ENCODE measurements at regions not wholly inside any gene's neighbourhood (a gene's known extent, or its start where the extent isn't known, plus 50 kb on each side); places are given as distances from the start of the nearest gene placed in this dataset.

- Histone ChIP-seq H3K9me3 (no peaks in the 10 kb centered on the region), H3K27me3 (no peaks in the 10 kb centered on the region)
Measured at GRCh38 chr4:27910227-27910626, 1049.6 kb downstream of the STIM2 start.

DNA sequence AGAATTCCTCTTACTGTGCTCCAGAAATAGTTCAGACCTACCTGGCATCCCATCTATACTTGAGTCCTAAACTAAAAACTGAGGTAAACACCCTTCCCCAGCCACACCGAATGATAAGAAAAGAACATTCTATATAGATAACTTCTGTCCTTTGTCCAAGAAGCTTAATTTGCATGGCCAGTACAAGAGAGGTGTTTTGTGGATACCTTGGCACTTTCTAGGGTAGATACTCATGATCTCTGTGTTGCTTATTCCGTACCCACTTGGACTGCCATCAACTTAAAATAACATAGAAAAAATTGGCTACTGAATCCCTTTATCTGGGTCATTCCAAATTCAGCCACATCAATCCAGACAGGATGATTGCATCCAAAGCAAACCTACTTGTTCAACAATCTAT, 1050.4 kb downstream of the STIM2 start:
- Histone ChIP-seq H3K4me3 (no peak overlapping the region), H3K4me1 (no peaks in the 10 kb centered on the region), H3K27ac (no peak overlapping the region), H3K9me3 (no peaks in the 10 kb centered on the region), H3K27me3 (no peaks in the 10 kb centered on the region), H3K36me3 (no peaks in the 10 kb centered on the region)
- intact Hi-C loops (cut with DNase I) = no loop called here
- TF ChIP-seq, protein P1, sequence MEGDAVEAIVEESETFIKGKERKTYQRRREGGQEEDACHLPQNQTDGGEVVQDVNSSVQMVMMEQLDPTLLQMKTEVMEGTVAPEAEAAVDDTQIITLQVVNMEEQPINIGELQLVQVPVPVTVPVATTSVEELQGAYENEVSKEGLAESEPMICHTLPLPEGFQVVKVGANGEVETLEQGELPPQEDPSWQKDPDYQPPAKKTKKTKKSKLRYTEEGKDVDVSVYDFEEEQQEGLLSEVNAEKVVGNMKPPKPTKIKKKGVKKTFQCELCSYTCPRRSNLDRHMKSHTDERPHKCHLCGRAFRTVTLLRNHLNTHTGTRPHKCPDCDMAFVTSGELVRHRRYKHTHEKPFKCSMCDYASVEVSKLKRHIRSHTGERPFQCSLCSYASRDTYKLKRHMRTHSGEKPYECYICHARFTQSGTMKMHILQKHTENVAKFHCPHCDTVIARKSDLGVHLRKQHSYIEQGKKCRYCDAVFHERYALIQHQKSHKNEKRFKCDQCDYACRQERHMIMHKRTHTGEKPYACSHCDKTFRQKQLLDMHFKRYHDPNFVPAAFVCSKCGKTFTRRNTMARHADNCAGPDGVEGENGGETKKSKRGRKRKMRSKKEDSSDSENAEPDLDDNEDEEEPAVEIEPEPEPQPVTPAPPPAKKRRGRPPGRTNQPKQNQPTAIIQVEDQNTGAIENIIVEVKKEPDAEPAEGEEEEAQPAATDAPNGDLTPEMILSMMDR (IDR thresholded peaks at IDR 0.05) = no peak
- TF ChIP-seq POLR2A (IDR thresholded peaks at IDR 0.05) = no peak
- no peak for DNase-seq
- WGBS, 2 donors = 61 to 64% methylated on average over 2 of the region's 2 CpGs

More at GRCh38 chr4:27910227-27910626, 1049.6 kb downstream of the STIM2 start:
- no peak for DNase-seq
- H3K4me3 ChIP-seq = no peak overlapping the region
- H3K36me3 ChIP-seq = no peaks in the 10 kb centered on the region
- TF ChIP-seq, protein P1 (IDR thresholded peaks at IDR 0.05) = no peak
- no peak for TF ChIP-seq POLR2A (IDR thresholded peaks at IDR 0.05)
- 19 to 60% methylated on average over 2 of the region's 2 CpGs for WGBS, 2 donors
- H3K27ac ChIP-seq = no peak overlapping the region
- no peaks in the 10 kb centered on the region for H3K4me1 ChIP-seq
- intact Hi-C loops (cut with DNase I) = no loop called here

GRCh38 chr4:27913738-27914137, 1053.1 kb downstream of the STIM2 start:
- Histone ChIP-seq H3K36me3 (no peaks in the 10 kb centered on the region), H3K4me1 (no peaks in the 10 kb centered on the region), H3K27me3 (no peaks in the 10 kb centered on the region), H3K9me3 (no peaks in the 10 kb centered on the region), H3K4me3 (no peak overlapping the region), H3K27ac (no peak overlapping the region)
- TF ChIP-seq, protein P1 (IDR thresholded peaks at IDR 0.05) = no peak
- no peak for TF ChIP-seq POLR2A (IDR thresholded peaks at IDR 0.05)
- no peak for DNase-seq
- 46 to 67% methylated on average over 1 of the region's 1 CpG for WGBS, 2 donors
- intact Hi-C loops (cut with DNase I) = no loop called here

DNA sequence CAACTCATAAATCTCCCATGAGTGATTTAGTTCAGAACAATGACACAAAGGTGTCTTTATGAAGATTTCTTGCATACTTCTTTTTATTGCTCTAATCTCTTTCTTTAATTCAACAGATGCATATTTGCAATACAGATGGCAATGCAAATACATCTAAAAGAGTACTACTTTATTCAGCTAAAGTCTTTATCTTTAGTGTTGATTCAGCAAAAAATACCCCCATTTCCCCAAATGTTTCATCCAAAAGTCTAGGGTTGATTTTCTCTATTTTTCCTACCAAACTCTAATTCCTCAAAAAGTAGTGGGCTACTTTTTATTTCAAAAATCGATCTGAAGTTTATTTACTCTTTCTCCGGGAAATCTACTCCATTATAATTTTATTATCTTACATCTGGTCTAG, 1055.2 kb downstream of the STIM2 start:
- H3K4me3 ChIP-seq = no peak overlapping the region
- no peaks in the 10 kb centered on the region for H3K9me3 ChIP-seq
- no peaks in the 10 kb centered on the region for H3K27me3 ChIP-seq
- intact Hi-C loops (cut with DNase I) = no loop called here
- H3K4me1 ChIP-seq = no peaks in the 10 kb centered on the region
- TF ChIP-seq POLR2A (IDR thresholded peaks at IDR 0.05) = no peak
- TF ChIP-seq, protein P1 (IDR thresholded peaks at IDR 0.05) = no peak
- 58 to 68% methylated on average over 2 of the region's 2 CpGs for WGBS, 2 donors
- H3K36me3 ChIP-seq = no peaks in the 10 kb centered on the region
- H3K27ac ChIP-seq = no peak overlapping the region
- DNase-seq = no peak

DNA sequence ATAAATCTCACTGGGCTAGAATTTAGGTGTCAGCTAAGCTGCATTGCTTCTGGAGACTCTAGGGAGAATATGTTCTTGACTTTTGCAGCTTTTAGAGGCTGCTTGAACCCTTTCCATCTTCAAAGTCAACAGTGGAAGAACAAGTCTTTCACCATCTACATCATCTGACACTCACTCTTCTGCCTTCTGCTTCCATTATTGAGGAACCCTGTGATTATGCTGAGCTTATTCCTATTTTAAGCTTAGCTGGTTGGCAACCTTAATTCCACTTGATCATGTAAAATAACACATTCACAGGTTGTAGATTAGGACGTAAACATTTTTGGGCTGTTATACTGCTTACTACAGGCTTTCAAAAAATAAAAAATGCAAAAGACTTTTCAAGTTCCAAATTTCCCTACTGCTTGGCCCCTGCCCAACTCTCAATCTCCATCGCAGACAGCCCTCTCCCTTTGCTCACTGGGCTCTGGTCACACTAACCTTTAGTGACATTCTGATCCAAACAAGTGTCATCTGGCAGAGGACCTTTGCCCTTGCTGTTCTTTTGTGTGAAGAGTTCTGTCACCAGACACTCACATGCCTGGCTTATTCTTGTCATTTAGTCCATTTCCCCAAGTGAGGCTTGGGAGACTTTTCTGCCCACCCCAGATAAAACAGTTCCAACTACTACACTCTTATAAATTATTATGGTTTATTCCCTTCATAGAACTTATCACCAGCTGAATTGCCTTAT, 1056.0 kb downstream of the STIM2 start:
- Histone ChIP-seq H3K27me3 (no peaks in the 10 kb centered on the region), H3K9me3 (no peaks in the 10 kb centered on the region), H3K27ac (no peak overlapping the region), H3K36me3 (no peaks in the 10 kb centered on the region), H3K4me3 (no peak overlapping the region), H3K4me1 (no peaks in the 10 kb centered on the region)
- 46 to 55% methylated on average over 2 of the region's 2 CpGs for WGBS, 2 donors
- intact Hi-C loops (cut with DNase I) = no loop called here
- TF ChIP-seq, protein P1 (IDR thresholded peaks at IDR 0.05) = no peak
- TF ChIP-seq POLR2A (IDR thresholded peaks at IDR 0.05) = no peak
- no peak for DNase-seq
